ENCODE measurements at regions not wholly inside any gene's neighbourhood (a gene's known extent, or its start where the extent isn't known, plus 50 kb on each side); places are given as distances from the start of the nearest gene placed in this dataset.

DNA sequence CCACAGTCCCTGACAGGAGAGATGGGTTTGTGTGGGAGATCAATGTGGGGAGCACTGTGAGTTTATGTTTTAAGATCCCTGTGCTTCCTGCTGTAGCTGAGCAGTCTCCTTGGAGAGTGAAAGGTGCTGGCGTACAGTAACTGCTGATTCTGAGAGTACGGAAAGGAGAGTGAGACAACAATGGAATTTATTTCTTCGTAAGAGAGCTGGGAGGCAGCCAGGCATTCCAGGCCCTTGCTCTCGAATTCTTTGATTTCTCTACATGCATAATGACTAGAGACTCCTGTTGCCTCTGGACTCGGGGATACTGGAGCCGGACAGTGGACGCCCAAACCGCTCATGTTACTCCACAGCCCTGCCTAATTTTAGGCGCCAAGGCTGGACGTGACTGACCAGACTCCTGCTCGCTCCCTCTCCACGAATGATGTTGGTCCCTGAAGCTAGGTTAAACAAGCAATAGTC, 131.0 kb upstream of the PHACTR1 start:
- no peak for DNase-seq (ENCODE audit: low spot score)

DNA sequence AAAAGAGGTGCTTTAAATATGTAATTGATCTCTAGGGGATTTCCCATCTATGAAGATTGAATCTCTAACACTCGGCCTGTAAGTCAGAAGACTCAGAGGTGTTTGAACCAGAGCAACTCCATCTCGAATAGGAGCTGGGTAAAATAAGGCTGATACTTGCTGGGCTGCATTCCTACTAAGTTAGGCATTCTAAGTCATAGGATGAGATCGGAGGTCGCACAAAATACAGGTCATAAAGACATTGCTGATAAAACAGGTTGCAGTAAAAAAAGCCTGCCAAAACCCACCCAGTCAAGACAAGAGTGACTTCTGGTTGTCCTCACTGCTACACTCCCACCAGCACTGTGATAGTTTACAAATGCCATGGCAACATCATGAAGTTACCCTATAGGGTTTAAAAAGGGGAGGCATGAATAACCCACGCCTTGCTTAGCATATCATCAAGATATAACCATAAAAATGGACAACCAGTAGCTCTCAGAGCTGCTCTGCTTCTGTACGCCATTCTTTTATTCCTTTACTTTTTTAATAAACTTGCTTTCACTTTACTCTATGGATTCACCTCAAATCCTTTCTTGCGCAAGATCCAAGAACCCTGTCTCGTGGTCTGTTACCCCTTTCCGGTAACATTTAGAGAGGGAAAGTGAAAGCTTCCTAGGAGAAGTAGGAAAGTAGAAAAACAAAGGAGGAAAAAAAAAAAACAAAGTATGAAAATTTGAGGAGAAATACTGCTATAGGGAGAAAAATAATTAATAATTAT, 129.7 kb upstream of the PHACTR1 start:
- DNase-seq (ENCODE audit: low spot score): no peak

DNA sequence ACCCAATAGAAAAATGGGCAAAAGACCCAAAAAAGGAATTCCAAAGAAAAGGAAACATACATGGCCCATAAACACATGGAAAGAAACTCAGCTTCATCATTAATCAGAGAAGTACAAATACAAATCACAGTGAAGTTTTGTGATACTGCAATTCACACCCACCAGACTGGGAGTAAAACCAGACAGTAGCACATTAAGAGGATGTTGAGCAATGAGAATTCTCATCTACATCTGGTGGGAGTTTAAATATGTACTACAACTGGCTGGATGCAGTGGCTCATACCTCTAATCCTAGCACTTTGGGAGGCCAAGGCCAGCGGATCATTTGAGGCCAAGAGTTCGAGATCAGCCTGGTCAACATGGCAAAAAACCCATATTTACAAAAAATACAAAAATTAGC, 125.7 kb upstream of the PHACTR1 start:
- no peak for DNase-seq (ENCODE audit: low spot score)

DNA sequence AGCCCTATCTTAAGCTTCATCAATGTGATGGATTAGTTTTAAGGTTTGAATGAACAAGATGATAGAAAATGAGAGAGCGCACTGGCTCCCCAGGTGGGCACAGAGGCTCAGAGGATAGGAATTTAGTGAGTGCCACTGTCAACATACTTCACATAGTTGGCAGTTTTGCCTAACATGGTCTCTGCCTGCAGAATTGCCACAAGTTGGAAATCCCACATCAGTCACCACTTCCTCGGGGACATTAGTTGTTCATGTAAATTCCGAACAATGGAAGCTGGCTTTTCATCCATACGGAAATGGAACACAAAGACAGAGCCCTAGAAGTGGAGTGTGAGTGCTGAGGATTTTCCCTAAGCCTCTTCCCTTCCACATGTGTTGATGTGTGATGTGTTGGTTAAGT, 123.9 kb upstream of the PHACTR1 start:
- DNase-seq (ENCODE audit: low spot score): no peak

DNA sequence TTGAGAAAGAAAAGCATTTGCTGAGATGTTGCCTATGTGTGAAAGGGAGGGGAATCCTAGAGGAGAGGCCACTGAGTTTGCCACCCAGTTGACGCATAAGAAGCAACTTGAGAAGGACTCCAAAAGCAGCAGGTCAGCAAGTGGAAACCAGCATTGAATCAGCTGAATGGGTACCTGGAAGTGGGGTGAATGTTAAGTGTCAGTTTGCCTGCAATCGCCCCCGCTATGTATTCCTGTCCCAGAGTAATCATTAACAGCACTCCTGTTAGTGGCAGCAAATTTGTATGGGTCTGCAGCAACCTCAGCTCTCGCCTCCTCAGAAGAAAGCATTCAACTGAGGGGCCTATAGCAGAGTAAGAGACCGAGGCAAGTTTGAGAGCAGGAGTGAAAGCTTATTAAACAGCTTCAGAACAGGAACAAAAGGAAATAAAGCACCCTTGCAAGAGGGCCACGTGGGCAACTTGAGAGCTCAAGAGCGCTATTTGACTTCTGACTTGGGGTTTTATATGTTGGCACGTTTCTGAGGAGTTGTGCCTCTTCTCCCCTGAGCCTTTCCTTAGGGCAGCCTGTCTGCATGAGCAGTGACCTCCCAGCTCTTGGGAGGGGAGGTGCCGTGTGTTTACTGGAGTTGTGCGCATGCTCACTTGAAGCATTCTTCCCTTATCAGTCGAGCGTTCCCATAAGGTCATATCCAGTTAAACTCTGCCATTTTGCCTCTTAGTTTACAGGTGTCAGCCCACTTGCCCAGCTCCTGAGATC, 122.6 kb upstream of the PHACTR1 start:
- DNase-seq (ENCODE audit: low spot score): no peak

DNA sequence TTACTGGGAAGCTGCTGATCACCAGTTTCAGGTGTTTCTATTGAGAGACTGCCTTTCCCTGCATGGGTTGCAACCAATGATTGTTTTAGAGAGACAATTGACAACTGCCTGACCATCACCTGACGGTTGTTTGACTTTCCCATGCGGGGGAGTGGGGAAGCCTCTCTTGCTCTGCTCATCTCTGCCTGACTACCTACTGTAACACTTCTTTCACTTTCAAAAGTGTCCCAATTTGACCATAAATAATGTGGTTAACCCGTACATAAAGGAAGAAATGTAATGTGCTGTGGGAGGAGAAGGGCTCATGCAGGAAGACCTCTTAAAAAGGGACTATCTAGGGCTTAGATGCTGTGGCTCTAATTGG, 122.1 kb upstream of the PHACTR1 start:
- no peak for DNase-seq (ENCODE audit: low spot score)

DNA sequence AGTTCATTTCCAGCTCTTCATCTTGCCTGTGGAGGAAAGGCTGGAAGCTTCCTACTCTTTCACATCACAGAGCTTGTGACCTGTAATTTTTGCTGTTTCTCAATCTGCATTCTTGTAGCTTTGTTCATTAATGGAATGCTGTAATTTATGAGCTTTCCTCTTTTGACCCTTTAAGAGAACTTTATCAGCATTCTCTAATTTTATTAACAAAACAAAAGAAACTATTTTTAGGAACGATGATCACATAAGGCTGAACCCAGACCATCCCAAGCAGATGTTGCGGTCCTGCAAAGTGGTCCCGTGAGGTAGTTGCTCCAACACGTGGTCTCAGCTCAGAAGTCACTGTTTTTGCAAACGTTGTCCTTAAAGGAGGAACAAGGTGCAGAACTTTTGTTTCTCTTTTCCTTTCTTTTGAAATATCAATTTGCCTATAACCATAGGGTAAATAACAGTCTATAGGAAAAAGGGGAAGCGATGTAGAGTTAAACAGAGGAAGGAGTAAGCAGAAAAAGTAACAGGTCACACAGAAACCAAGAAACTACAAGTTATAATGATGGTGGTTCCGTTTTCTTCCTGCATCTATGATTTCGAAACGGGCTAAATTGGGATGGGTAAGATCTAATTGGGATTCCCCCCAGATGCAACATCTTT, 121.3 kb upstream of the PHACTR1 start:
- peak; percentile 56 for DNase-seq (ENCODE audit: low spot score)

DNA sequence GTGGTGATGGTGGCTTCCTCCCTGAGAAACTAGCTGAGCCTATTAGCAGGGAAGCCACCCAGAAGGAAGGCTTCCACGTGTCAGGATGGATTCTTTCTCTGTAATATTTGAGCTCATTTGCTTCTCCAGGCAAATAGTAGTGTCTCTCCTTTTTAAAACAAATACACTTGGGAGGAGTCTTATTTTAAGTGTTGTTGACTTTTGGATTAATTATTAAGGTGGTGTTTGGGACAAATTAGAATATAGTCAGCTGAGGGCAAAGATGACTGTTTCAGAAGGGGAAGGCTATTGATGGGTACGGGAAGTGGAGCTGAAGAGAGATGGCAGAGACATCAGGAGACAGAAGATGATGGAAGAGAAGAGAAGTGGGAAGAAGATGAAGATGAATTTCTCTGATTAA, 119.8 kb upstream of the PHACTR1 start:
- DNase-seq (ENCODE audit: low spot score): no peak

DNA sequence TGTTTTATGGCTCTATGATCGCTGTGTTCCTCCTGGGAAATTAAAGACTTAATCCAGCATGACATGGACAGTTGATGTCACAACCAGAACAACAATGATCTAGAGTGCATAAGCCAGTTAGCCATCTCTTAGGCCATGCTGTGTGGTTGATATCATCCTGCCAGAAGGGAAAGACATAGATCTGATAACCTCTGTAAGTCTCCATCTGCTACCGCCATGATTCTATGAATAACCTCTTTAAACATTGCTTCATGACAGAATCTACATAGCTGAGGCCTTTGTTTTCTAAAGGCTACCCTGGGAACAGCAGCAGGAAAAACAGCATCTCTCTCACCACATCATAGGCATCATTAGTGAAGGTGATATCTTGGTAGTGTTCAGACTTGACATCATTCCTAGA, 117.6 kb upstream of the PHACTR1 start:
- no peak for DNase-seq (ENCODE audit: low spot score)

DNA sequence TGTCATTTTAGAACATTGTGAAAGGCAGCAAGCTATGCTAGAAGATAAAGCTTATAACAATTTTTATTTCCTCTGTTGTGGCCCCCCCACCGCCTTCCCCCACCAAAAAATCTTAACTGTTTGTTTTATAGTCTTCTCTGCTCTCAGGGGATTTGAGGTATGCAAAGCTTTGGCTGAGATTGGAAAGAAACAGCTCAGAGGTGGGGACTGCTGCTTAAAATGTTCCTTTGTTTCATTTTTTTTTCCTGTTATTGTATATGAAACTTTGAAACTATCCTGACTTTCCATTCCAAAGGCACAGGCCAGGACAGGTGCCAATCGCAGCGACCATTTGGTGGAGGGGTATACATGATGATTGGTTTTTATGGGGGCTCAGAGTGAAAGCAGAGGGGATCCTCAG, 114.7 kb upstream of the PHACTR1 start:
- peak; percentile 30 for DNase-seq (ENCODE audit: low spot score)

DNA sequence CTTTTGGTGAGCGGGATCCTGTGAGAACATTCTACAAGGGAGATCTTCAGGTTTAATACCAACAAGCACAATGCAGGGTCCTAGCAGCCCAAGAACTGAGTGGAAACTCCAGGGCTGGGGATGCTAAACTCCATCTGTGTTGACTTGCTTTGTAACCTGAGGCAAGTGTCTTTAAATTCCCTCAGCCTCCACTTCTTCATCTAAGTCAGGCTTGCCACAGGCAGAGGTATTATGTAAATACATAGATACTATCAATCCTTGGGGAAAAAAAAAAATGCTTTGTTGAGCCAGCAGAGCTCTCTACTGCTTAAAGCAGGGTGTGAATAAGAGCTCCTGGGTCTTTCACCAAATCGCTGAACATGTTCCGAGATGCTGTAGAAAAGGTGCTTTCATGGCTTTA, 114.2 kb upstream of the PHACTR1 start:
- DNase-seq (ENCODE audit: low spot score): no peak

DNA sequence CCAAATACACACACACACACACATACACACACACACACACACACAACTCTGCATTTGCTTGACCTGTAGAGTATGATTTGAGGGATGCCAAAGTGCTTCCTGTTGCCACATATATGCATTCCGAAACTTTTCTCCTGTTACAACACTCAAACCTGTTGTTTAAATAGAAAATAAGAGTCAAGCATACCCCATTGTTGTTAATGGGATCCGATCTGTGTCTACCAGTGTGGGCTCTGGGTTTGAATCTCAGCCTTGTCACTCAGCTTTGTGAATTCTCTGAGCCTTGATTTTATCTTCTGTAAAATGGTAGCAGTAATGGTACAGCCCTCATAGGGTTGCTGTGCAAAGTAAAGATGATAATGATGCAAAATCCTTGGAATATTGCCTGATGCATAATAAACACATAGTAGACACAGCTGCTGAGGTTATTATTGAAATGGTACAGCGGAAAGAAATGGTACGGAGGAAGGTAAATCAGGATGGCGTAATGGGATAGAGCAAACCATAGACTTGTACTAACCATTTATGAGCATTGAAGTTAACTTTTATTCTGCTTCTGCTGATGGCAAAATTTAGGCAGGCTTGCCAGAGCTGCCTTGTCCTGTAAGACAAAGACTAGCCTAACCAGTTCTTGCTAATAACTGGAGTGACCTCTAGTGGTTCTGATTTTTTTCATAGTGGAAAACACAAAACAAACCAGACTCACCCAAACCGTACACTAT, 113.5 kb upstream of the PHACTR1 start:
- peak; percentile 62 for DNase-seq (ENCODE audit: low spot score)

DNA sequence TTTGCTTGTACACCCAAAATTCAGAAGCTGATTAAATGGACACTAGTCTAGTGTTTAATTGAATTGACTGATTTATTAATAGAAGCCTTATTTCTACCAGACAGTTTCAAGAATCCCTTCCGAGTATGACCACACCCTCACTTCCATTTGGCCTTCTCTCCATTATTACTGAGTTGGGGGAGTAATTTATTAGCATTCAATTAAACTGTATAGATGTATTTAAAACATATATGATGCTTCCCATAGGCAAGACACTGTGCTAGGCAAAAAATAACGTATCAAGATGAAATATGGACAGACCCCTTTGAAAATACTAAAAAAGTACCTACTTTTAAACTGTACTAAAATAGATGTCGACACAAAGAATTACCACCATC, 112.9 kb upstream of the PHACTR1 start:
- no peak for DNase-seq (ENCODE audit: low spot score)

DNA sequence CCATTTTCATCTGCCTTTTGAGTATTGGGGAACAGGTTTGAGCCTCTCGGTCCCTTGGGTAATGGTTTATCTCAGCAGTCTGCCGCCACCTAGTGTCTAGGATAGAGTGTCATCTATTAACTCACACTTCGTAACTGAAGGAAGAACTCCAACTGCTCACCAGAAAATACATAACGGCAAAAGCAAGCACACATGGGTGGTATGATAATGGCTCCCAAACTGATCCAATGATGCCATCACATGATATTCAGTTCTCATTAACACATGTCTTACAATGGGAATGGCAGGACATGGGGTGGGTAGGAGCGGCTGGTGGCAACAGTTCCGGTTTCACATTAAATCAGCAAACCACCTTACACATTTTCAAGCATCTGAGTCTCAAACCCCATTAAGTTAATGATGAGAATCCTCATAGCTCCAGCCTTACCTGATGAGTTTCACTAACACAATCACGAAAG, 110.7 kb upstream of the PHACTR1 start:
- DNase-seq (ENCODE audit: low spot score): peak; percentile 51

DNA sequence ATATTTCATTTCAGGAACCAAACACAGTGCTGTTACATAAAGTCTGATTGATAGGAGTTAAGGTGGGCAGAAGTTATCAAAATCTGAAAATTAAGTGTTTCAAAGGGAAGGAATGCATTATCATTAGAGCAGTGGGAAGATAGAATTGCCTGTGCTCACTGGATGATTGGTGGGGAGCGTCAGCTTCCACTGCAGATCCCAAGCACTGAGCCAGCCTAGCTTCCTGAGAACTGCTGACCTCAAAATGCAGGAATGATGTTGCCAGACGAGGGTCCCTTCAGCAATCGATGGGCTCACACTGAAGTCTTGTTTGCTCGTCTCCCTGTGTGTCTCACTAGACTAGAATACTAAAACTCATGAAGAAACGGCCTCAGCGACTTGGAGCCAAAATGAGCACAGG, 110.0 kb upstream of the PHACTR1 start:
- no peak for DNase-seq (ENCODE audit: low spot score)

DNA sequence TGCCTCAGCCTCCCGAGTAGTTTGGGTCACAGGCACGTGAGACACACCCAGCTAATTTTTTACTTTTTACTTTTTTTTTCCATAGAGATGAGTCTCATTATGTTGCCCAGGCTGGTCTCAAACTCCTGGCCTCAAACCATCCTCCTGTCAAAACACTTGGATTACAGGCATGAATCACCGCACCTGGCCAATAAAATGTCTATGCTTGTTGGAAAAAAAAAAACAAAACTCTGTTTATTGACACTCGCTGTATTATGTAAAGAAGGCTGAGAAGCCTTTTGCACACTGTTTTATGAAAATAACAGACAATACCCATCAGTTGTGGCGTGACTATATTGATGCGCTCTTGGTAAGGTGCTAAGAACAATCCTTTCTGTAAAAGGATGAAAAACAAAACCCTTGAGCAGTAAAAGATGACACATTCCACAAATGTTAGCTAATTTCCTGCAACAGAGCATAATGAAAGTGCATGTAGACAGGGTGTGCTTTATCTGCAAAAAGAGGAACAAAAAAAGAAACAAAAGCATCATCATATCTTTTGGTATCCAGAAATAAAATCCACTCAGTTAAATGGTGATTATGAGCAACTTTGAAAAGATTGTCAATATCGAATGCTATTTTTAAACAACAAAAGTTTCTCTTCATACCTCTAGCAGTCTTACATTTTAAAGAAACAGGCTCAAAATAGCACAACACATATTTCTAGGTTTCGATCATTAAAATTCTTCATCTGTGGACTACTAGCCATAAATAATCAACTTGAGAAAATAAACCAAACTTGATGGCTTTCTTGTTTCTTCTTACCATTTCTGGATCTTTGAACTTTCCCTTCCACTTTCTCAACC, 108.3 kb upstream of the PHACTR1 start:
- peak; percentile 31 for DNase-seq (ENCODE audit: low spot score)

DNA sequence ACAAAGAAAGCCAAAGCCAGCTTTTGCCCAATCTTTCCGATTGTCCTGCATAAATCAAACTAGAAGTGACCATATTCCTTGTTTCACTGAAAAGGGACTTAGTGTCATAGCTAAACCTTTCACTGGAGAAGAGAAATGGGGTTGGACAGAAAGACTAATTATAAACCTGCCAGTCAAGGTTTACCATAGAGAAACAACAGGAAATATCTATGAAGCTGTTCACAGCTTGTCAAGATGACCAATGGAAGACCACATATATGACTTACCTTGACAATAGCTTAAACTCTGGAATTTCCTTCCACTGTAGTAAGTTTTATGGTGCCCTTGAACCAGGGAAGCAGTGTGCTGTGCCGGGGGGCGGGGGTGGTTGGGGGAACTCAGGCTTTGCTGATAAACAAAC, 107.7 kb upstream of the PHACTR1 start:
- no peak for DNase-seq (ENCODE audit: low spot score)

DNA sequence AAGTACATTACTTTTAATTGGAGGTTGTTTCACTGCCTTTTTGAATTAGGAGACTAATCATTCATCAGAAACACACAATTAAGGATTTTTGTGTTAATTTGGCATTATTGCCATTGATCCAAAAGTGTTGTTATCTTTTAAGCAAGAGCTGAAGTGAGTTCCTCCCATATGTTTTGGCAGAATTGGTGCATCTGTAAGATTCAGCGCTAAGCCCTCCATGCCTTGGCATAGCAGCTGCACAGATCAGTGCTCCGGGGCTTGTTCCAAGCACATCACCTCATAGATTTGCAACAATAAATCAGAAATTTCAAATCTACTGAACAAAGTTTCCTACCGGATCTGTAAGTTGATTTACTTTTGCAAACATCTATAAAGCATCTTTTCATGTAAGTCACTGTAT, 106.8 kb upstream of the PHACTR1 start:
- DNase-seq (ENCODE audit: low spot score): no peak

DNA sequence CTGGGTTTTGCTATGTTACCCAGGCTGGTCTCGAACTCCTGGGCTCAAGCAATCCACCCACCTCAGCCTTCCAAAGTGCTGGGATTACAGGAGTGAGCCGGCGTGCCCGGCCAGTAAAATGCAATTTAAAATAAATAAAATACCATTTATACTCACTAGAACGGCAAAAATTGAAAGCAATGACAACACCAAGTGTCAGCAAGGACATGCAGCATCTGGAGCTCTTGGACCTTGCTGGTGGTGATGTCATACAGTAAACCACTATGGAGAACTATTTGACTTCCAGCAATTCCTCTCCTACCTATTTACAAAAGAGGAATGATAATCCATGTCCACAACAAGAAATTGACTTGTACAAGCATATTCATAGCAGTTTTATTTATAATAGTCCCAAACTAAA, 105.7 kb upstream of the PHACTR1 start:
- DNase-seq (ENCODE audit: low spot score): no peak

DNA sequence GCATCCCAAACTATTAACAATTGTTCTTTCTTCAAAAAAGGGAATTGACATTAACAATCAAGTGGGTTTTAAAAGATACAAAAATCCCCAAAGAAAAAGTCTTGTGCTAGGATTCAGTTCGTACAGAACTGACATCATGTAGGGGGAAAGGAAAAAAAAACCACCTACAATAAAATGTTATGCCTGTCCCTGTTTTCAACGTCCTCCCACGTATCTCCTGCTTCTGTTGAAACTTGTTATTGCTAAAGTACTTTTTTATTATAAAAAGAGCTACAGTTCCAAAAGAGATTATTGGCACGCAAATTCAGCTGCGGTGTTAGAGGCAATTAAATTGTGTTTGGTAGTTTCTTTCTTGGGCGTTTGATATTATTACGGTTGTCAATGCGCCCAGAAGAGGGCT, 102.8 kb upstream of the PHACTR1 start:
- DNase-seq (ENCODE audit: low spot score): no peak

DNA sequence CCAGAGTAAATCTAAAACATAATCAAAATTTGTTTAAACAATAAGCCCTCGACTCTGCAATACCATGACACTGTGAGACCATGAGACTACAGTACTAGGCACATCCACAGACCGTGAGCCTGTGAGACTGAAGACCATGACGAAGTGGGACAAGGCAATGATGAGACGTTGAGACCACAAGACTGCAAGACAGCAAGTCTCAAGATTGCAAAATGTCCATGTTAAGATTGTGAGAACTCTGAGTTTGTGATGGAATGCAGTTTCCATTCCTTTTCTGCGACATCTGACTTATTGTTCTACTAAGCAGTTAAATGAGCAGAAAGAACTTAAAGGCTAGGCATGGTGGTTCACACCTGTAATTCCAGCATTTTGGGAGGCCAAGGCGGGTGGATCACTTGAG, 102.1 kb upstream of the PHACTR1 start:
- no peak for DNase-seq (ENCODE audit: low spot score)

DNA sequence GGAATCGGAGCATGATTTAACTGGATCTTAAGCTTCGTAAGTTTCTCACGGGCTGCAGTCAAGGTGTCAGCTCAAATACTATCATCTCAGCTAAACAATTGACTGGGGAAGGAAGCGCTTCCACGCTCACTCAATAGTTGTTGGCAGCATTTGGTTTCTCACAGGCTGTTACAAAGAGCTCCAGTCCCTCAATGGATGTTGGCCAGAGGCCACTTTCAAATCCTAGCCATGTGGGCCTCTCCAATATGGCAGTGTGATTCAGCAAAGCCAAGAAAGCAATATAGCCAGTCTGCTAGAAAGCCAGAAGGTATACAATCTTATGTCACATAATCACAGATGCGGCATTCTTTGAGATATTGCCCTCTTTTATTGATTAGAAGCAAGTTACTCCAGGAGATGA, 98.3 kb upstream of the PHACTR1 start:
- no peak for DNase-seq (ENCODE audit: low spot score)

All from AG08395 (cell line).